OCI-LY7 (cell line): ENCODE measurements at regions not wholly inside any gene's neighbourhood (a gene's known extent, or its start where the extent isn't known, plus 50 kb on each side); places are given as distances from the start of the nearest gene placed in this dataset.

Source experiments
- BruUV-seq: library from RNA; stranded (reverse); fragments of 400-500 nt; replicated peaks from 2 replicates; lab custom pipeline; 2021; lab: Mats Ljungman, UMichigan
- CTCF ChIA-PET: fragments of 300-600 bp; sonication (Branson Sonifier 250); formaldehyde crosslinking; loops from one replicate; lab custom pipeline; 2022; ENCODE audit warnings: antibody characterized with exemption; ENCODE audit not compliant: unreplicated experiment; lab: Charles Lee
- POLR2A ChIA-PET: fragments of 300-600 bp; sonication (Branson Sonifier 250); formaldehyde crosslinking; loops from one replicate; lab custom pipeline; 2022; ENCODE audit warnings: antibody characterized with exemption; lab: Charles Lee
- DNase-seq: peaks from one replicate; pipeline ENCODE4 v3.0.0-alpha.2; 2015; ENCODE audit warnings: low spot score
- H2AFZ ChIP-seq: fragments of 200-600 bp; sonication (generic), shearing (Covaris generic); 2 replicates; pipeline ENCODE4 v1.6.1; 2014; ENCODE audit warnings: mild to moderate bottlenecking, antibody characterized with exemption, low read length, moderate library complexity
- H3K27ac ChIP-seq: fragments of 200-600 bp; sonication (generic); 2 replicates; pipeline ENCODE4 v1.5.1; 2014; ENCODE audit warnings: mixed run types, low read depth, mild to moderate bottlenecking, moderate library complexity, low read length, inconsistent platforms; ENCODE audit not compliant: poor library complexity, severe bottlenecking
- H3K36me3 ChIP-seq: fragments of 200-600 bp; sonication (generic); 2 replicates; pipeline ENCODE4 v1.6.1; 2014; ENCODE audit warnings: mild to moderate bottlenecking, antibody characterized with exemption, low read length, moderate library complexity, mixed read lengths; ENCODE audit not compliant: insufficient read depth
- H3K4me1 ChIP-seq: fragments of 200-600 bp; sonication (generic); 2 replicates; pipeline ENCODE4 v1.5.1; 2014; ENCODE audit warnings: mild to moderate bottlenecking, low read length; ENCODE audit not compliant: insufficient read depth, poor library complexity, severe bottlenecking
- H3K4me2 ChIP-seq: fragments of 200-600 bp; sonication (generic); 2 replicates; pipeline ENCODE4 v1.6.1; 2014; ENCODE audit warnings: mild to moderate bottlenecking, low read length
- H3K4me3 ChIP-seq: fragments of 200-600 bp; sonication (generic); 2 replicates; pipeline ENCODE4 v1.5.1; 2014; ENCODE audit warnings: mild to moderate bottlenecking, low read depth, low read length; ENCODE audit not compliant: poor library complexity, severe bottlenecking
- H3K79me2 ChIP-seq: fragments of 200-600 bp; sonication (generic); 2 replicates; pipeline ENCODE4 v1.6.1; 2016; ENCODE audit warnings: low read depth, mild to moderate bottlenecking, low read length, moderate library complexity, mixed read lengths; ENCODE audit not compliant: insufficient read depth
- H3K9me2 ChIP-seq: fragments of 200-600 bp; sonication (generic); 2 replicates; pipeline ENCODE4 v1.6.1; 2016; ENCODE audit warnings: mild to moderate bottlenecking, low read length, mixed read lengths; ENCODE audit not compliant: insufficient read depth
- H3K9me3 ChIP-seq: fragments of 200-600 bp; sonication (generic); 2 replicates; pipeline ENCODE4 v1.6.1; 2014; ENCODE audit warnings: mild to moderate bottlenecking, mixed run types, low read length, mixed read lengths
- H4K20me1 ChIP-seq: fragments of 200-600 bp; sonication (generic); 2 replicates; pipeline ENCODE4 v1.6.1; 2014; ENCODE audit warnings: mild to moderate bottlenecking, antibody characterized with exemption, low read length, moderate library complexity, mixed read lengths; ENCODE audit not compliant: insufficient read depth
- CTCF ChIP-seq: fragments of 200-600 bp; sonication (generic); conservative IDR thresholded peaks from 2 replicates; pipeline ENCODE4 v1.5.1; 2014; ENCODE audit warnings: mild to moderate bottlenecking, antibody characterized with exemption, low read length, moderate library complexity, mixed read lengths
- EZH2phosphoT487 ChIP-seq: fragments of 200-600 bp; sonication (generic); IDR thresholded peaks from 2 replicates; pipeline ENCODE4 v1.6.1; 2018; ENCODE audit warnings: low read depth, borderline replicate concordance, mild to moderate bottlenecking, mixed run types, antibody characterized with exemption, low read length, moderate library complexity, mixed read lengths
- intact Hi-C: fragments of 100-400 bp; cut with micrococcal nuclease; formaldehyde crosslinking; loops from one replicate; pipeline ENCODE4 v1.10.0; 2022; ENCODE audit not compliant: unreplicated experiment

GRCh38 chr11:19327280-19327679 lies 86.5 kb upstream of the E2F8 start:
- no peak for DNase-seq
- Histone ChIP-seq H3K4me1 (peaks cover 2% of the 10 kb centered on the region), H3K4me3 (no peak overlapping the region), H4K20me1 (no peaks in the 10 kb centered on the region), H2AFZ (no peak overlapping the region), H3K79me2 (no peaks in the 10 kb centered on the region), H3K36me3 (no peaks in the 10 kb centered on the region), H3K4me2 (no peak overlapping the region), H3K9me3 (no peaks in the 10 kb centered on the region), H3K9me2 (no peaks in the 10 kb centered on the region), H3K27ac (no peak overlapping the region)
- ChIA-PET CTCF (no interaction called here), POLR2A (interaction anchor here (1.2 to 1.6 kb wide), 2 partner anchors 64 to 223 kb away, joined by 3 read pairs; no protein-coding TSS in a partner anchor)
- no peak for TF ChIP-seq EZH2phosphoT487
- TF ChIP-seq CTCF: no peak
- BruUV-seq: no TSS peak
- intact Hi-C loops: loop anchor here (5.0 kb wide), 1 partner anchor 225 kb away; no protein-coding TSS in a partner anchor

- no peaks in the 10 kb centered on the region for H3K36me3 ChIP-seq
- no peak overlapping the region for H3K27ac ChIP-seq
- intact Hi-C loops: loop anchor here (5.0 kb wide), 1 partner anchor 226 kb away; no protein-coding TSS in a partner anchor
- no TSS peak for BruUV-seq
- no peaks in the 10 kb centered on the region for H4K20me1 ChIP-seq
- no peaks in the 10 kb centered on the region for H3K79me2 ChIP-seq
- CTCF ChIA-PET: no interaction called here
- no peak overlapping the region for H3K4me2 ChIP-seq
- H3K4me3 ChIP-seq: no peak overlapping the region
- no peak for TF ChIP-seq EZH2phosphoT487
- peak; percentile 55; the same call in 1 of the 2 replicates for TF ChIP-seq CTCF
- no peak for DNase-seq
- H3K9me2 ChIP-seq: no peaks in the 10 kb centered on the region
- no peak overlapping the region for H2AFZ ChIP-seq
- no peaks in the 10 kb centered on the region for H3K9me3 ChIP-seq
- H3K4me1 ChIP-seq: peaks cover 2% of the 10 kb centered on the region
- POLR2A ChIA-PET: interaction anchor here (1.2 to 1.6 kb wide), 2 partner anchors 65 to 224 kb away, joined by 3 read pairs; no protein-coding TSS in a partner anchor
Observed at GRCh38 chr11:19326499-19326898, 85.8 kb upstream of the E2F8 start.

- peaks cover 2% of the 10 kb centered on the region for H3K4me1 ChIP-seq
- TF ChIP-seq EZH2phosphoT487 (no peak), CTCF (peak; percentile 67)
- BruUV-seq: no TSS peak
- no peaks in the 10 kb centered on the region for H3K36me3 ChIP-seq
- intact Hi-C loops: no loop called here
- DNase-seq: peak; percentile 10
- no peak overlapping the region for H3K4me3 ChIP-seq
- no peaks in the 10 kb centered on the region for H3K79me2 ChIP-seq
- no peaks in the 10 kb centered on the region for H3K9me3 ChIP-seq
- CTCF ChIA-PET: no interaction called here
- no peak overlapping the region for H2AFZ ChIP-seq
- H3K27ac ChIP-seq: no peak overlapping the region
- no peak overlapping the region for H3K4me2 ChIP-seq
- POLR2A ChIA-PET: no interaction called here
- no peaks in the 10 kb centered on the region for H3K9me2 ChIP-seq
- H4K20me1 ChIP-seq: no peaks in the 10 kb centered on the region
Observed at GRCh38 chr11:19323502-19323901, 82.8 kb upstream of the E2F8 start.
